Epithelial cell of proximal tubule (primary cell): ENCODE measurements at regions not wholly inside any gene's neighbourhood (a gene's known extent, or its start where the extent isn't known, plus 50 kb on each side); places are given as distances from the start of the nearest gene placed in this dataset.
"Not testable (repeated sequence)": the region's sequence is repeated elsewhere in the genome, so short reads cannot be mapped to it uniquely, and the experiment has no call there.

Experiments used
- DNase-seq: peaks from one replicate; pipeline ENCODE4 v3.0.0-alpha.2; 2011; ENCODE audit warnings: low read depth
- H3K4me3 ChIP-seq: 2 replicates; pipeline ENCODE4 v1.5.1; 2011; ENCODE audit warnings: low read depth, mild to moderate bottlenecking, low read length
- TF ChIP-seq, protein P1 (sequence below): conservative IDR thresholded peaks from 2 replicates; pipeline ENCODE4 v1.5.1; 2012; ENCODE audit warnings: low read depth, mild to moderate bottlenecking, low read length

DNA sequence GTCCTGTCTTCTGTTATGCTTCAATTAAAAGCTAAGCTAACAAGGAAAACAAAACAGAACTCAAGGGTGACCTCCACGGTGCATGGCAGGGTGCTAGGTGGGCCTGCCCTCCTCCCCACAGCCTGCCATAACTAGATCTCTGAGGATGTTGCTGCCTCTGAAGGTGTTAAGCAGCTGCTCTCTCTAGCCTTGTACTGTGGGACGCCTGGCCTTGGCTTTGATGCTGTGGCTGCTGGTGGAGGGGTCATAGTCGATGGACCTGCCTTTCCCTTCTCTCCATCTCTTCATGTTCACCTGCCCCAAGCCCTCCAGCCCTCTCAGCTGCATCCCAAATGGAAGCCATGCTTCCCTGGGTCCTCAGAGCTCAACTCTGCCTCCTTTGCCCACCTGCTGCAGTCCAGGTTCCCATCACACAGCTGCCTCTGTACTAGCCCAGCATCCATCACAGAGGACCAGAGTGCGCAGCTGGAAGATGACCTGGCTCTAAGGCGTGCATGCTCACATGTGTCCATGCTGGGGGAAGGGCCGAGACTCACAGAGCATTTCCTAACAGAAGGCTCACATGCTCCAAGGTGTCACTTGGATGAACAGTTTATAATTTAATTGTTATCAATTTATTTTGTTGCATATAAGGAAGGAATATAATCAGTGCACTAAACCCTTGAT is 180.3 kb upstream of the E2F8 start:
- TF ChIP-seq, protein P1, sequence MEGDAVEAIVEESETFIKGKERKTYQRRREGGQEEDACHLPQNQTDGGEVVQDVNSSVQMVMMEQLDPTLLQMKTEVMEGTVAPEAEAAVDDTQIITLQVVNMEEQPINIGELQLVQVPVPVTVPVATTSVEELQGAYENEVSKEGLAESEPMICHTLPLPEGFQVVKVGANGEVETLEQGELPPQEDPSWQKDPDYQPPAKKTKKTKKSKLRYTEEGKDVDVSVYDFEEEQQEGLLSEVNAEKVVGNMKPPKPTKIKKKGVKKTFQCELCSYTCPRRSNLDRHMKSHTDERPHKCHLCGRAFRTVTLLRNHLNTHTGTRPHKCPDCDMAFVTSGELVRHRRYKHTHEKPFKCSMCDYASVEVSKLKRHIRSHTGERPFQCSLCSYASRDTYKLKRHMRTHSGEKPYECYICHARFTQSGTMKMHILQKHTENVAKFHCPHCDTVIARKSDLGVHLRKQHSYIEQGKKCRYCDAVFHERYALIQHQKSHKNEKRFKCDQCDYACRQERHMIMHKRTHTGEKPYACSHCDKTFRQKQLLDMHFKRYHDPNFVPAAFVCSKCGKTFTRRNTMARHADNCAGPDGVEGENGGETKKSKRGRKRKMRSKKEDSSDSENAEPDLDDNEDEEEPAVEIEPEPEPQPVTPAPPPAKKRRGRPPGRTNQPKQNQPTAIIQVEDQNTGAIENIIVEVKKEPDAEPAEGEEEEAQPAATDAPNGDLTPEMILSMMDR, result no peak
- DNase-seq, result no peak
- H3K4me3 ChIP-seq, result no peak overlapping the region

DNA sequence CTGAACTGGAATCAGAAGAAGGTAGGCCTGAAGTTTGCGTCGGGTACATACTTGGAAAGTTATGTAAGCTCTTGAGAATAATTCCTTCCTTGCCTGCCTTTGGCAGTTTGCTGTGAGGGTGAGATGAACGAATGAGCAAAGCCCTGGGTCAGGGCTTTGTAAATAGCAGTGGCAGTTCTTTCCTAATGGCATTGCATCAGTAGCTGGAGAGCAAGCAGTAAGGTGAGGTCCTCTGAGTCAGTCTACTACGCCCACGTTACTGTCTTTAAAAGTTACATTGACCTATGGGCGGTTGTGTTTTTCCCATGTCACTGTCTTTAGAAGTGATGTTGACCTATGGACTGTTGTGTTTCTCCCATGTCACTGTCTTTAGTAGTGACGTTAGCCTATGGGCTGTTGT is 179.1 kb upstream of the E2F8 start:
- no peak overlapping the region for H3K4me3 ChIP-seq
- TF ChIP-seq, protein P1, result no peak
- no peak for DNase-seq

- no peak for DNase-seq
- TF ChIP-seq, protein P1, result no peak
- no peak overlapping the region for H3K4me3 ChIP-seq
These were observed 178.4 kb upstream of the E2F8 start for GRCh38 chr11:19419021-19419750.

DNA sequence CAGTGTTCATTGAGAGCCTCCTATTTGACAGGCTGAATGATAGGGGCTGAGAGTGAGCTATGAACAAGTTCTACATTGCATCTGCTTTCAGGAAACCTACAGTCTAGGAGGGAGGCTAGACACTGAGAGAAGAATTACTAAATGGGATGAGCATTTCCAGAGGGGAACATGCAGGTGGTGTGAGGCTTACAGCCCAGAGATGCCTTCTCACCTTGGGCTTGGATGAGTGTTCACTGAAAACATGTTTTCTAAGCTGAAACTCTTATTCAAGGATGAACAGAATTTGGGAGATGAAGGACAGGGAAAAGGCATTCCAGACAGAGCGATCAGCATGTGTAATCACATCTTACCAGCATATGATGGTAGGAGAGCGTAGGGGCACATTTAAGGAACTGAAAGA is 177.5 kb upstream of the E2F8 start:
- TF ChIP-seq, protein P1, result no peak
- no peak overlapping the region for H3K4me3 ChIP-seq
- no peak for DNase-seq

DNA sequence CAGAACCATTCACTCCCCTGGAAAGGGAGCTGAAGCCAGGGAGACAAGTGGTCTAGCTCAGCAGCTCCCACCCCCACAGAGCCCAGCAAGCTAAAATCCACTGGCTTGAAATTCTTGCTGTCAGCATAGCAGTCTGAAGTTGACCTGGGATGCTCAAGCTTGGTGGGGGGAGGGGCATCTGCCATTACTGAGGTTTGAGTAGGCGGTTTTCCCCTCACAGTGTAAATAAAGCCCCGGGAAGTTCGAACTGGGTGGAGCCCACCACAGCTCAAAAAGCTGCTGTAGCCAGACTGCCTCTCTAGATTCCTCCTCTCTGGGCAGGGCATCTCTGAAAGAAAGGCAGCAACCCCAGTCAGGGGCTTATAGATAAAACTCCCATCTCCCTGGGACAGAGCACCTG is 171.3 kb upstream of the E2F8 start:
- H3K4me3 ChIP-seq, DNase-seq: not testable (repeated sequence)

- DNase-seq, result no peak
- H3K4me3 ChIP-seq, result no peak overlapping the region
- TF ChIP-seq, protein P1, result no peak
These were observed 169.3 kb upstream of the E2F8 start for GRCh38 chr11:19410032-19410431.

DNA sequence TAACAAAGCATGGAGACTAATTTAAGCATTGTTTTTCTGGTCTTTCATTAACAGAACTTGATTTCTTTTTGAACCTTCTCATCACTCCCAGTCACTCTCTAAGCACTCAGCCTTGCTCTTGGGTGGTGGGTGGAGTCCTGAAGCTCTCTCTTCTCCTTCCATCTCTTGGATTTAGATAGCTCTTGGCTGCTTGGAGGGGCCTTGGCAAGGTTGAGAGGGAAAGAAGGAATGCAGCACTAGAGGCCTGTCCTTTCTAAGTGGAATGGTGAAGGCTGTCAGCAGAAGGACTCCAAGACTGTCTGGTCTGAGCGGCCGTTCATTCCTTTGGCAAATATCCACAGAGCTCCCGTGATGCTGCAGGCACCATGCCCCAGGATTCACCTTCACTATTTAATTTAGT is 168.6 kb upstream of the E2F8 start:
- no peak for DNase-seq
- TF ChIP-seq, protein P1, result no peak
- no peak overlapping the region for H3K4me3 ChIP-seq
